ENCODE measurements at regions not wholly inside any gene's neighbourhood (a gene's known extent, or its start where the extent isn't known, plus 50 kb on each side); places are given as distances from the start of the nearest gene placed in this dataset.
"Not testable (repeated sequence)": the region's sequence is repeated elsewhere in the genome, so short reads cannot be mapped to it uniquely, and the experiment has no call there.

- H3K27me3 ChIP-seq (ENCODE audit: control insufficient read depth, insufficient read depth, low read length); H3K4me3 ChIP-seq (ENCODE audit: low read length); DNase-seq; H3K27ac ChIP-seq (ENCODE audit: low read length); H3K36me3 ChIP-seq (ENCODE audit: control insufficient read depth, insufficient read depth, low read length); H3K9me3 ChIP-seq (ENCODE audit: control insufficient read depth, low read depth, low read length); H3K4me1 ChIP-seq (ENCODE audit: control insufficient read depth, insufficient read depth, low read length): not testable (repeated sequence)
Measured at GRCh38 chr5:144994356-144994755, 823.7 kb downstream of the KCTD16 start.

- H3K27ac ChIP-seq (ENCODE audit: low read length), result no peak overlapping the region
- no peaks in the 10 kb centered on the region for H3K4me1 ChIP-seq (ENCODE audit: control insufficient read depth, insufficient read depth, low read length)
- DNase-seq, result no peak
- no peaks in the 10 kb centered on the region for H3K27me3 ChIP-seq (ENCODE audit: control insufficient read depth, insufficient read depth, low read length)
- H3K36me3 ChIP-seq (ENCODE audit: control insufficient read depth, insufficient read depth, low read length), result no peaks in the 10 kb centered on the region
- H3K4me3 ChIP-seq (ENCODE audit: low read length), result no peak overlapping the region
- H3K9me3 ChIP-seq (ENCODE audit: control insufficient read depth, low read depth, low read length), result no peaks in the 10 kb centered on the region
Measured at GRCh38 chr5:144983101-144983500, 812.4 kb downstream of the KCTD16 start.

GRCh38 chr5:144979516-144980264 is 809.0 kb downstream of the KCTD16 start:
- Histone ChIP-seq H3K4me1 (ENCODE audit: control insufficient read depth, insufficient read depth, low read length) (no peaks in the 10 kb centered on the region), H3K9me3 (ENCODE audit: control insufficient read depth, low read depth, low read length) (no peaks in the 10 kb centered on the region), H3K27ac (ENCODE audit: low read length) (no peak overlapping the region), H3K36me3 (ENCODE audit: control insufficient read depth, insufficient read depth, low read length) (no peaks in the 10 kb centered on the region), H3K27me3 (ENCODE audit: control insufficient read depth, insufficient read depth, low read length) (no peaks in the 10 kb centered on the region), H3K4me3 (ENCODE audit: low read length) (no peak overlapping the region)
- no CpG with 5 or more reads among the region's 2 CpGs for WGBS (ENCODE audit: insufficient coverage, low lambda C conversion rate)
- DNase-seq, result no peak

GRCh38 chr5:144972317-144972716 is 801.6 kb downstream of the KCTD16 start:
- H3K9me3 ChIP-seq (ENCODE audit: control insufficient read depth, low read depth, low read length), result no peaks in the 10 kb centered on the region
- no peak overlapping the region for H3K27ac ChIP-seq (ENCODE audit: low read length)
- H3K4me3 ChIP-seq (ENCODE audit: low read length), result no peak overlapping the region
- no peaks in the 10 kb centered on the region for H3K27me3 ChIP-seq (ENCODE audit: control insufficient read depth, insufficient read depth, low read length)
- no peak for DNase-seq
- no peaks in the 10 kb centered on the region for H3K36me3 ChIP-seq (ENCODE audit: control insufficient read depth, insufficient read depth, low read length)
- no peaks in the 10 kb centered on the region for H3K4me1 ChIP-seq (ENCODE audit: control insufficient read depth, insufficient read depth, low read length)
- WGBS (ENCODE audit: insufficient coverage, low lambda C conversion rate), result 83% methylated on average over 1 of the region's 3 CpGs

- no peaks in the 10 kb centered on the region for H3K4me1 ChIP-seq (ENCODE audit: control insufficient read depth, insufficient read depth, low read length)
- H3K4me3 ChIP-seq (ENCODE audit: low read length), result no peak overlapping the region
- no peak for DNase-seq
- no peaks in the 10 kb centered on the region for H3K36me3 ChIP-seq (ENCODE audit: control insufficient read depth, insufficient read depth, low read length)
- no peaks in the 10 kb centered on the region for H3K27me3 ChIP-seq (ENCODE audit: control insufficient read depth, insufficient read depth, low read length)
- H3K9me3 ChIP-seq (ENCODE audit: control insufficient read depth, low read depth, low read length), result no peaks in the 10 kb centered on the region
- whole genome bisulfite sequencing (ENCODE audit: insufficient coverage, low lambda C conversion rate), result 82% methylated on average over 2 of the region's 6 CpGs
- H3K27ac ChIP-seq (ENCODE audit: low read length), result no peak overlapping the region
Measured at GRCh38 chr5:144971108-144971850, 800.6 kb downstream of the KCTD16 start.

GRCh38 chr5:144960296-144960695 is 789.6 kb downstream of the KCTD16 start:
- Histone ChIP-seq H3K27ac (ENCODE audit: low read length) (no peak overlapping the region), H3K36me3 (ENCODE audit: control insufficient read depth, insufficient read depth, low read length) (no peaks in the 10 kb centered on the region), H3K27me3 (ENCODE audit: control insufficient read depth, insufficient read depth, low read length) (no peaks in the 10 kb centered on the region), H3K9me3 (ENCODE audit: control insufficient read depth, low read depth, low read length) (no peaks in the 10 kb centered on the region), H3K4me1 (ENCODE audit: control insufficient read depth, insufficient read depth, low read length) (no peaks in the 10 kb centered on the region), H3K4me3 (ENCODE audit: low read length) (no peak overlapping the region)
- DNase-seq, result no peak

- Histone ChIP-seq H3K36me3 (ENCODE audit: control insufficient read depth, insufficient read depth, low read length) (no peaks in the 10 kb centered on the region), H3K27ac (ENCODE audit: low read length) (no peak overlapping the region), H3K4me3 (ENCODE audit: low read length) (no peak overlapping the region), H3K27me3 (ENCODE audit: control insufficient read depth, insufficient read depth, low read length) (no peaks in the 10 kb centered on the region), H3K9me3 (ENCODE audit: control insufficient read depth, low read depth, low read length) (no peaks in the 10 kb centered on the region), H3K4me1 (ENCODE audit: control insufficient read depth, insufficient read depth, low read length) (no peaks in the 10 kb centered on the region)
- DNase-seq, result no peak
- WGBS (ENCODE audit: insufficient coverage, low lambda C conversion rate), result 80% methylated on average over 1 of the region's 1 CpG
Measured at GRCh38 chr5:144958002-144958401, 787.3 kb downstream of the KCTD16 start.

GRCh38 chr5:144950996-144951395 is 780.3 kb downstream of the KCTD16 start:
- DNase-seq, result no peak
- H3K9me3 ChIP-seq (ENCODE audit: control insufficient read depth, low read depth, low read length), result no peaks in the 10 kb centered on the region
- H3K27me3 ChIP-seq (ENCODE audit: control insufficient read depth, insufficient read depth, low read length), result no peaks in the 10 kb centered on the region
- no CpG with 5 or more reads among the region's 2 CpGs for WGBS (ENCODE audit: insufficient coverage, low lambda C conversion rate)
- H3K27ac ChIP-seq (ENCODE audit: low read length), result no peak overlapping the region
- no peaks in the 10 kb centered on the region for H3K36me3 ChIP-seq (ENCODE audit: control insufficient read depth, insufficient read depth, low read length)
- H3K4me3 ChIP-seq (ENCODE audit: low read length), result no peak overlapping the region
- H3K4me1 ChIP-seq (ENCODE audit: control insufficient read depth, insufficient read depth, low read length), result no peaks in the 10 kb centered on the region

- no peaks in the 10 kb centered on the region for H3K9me3 ChIP-seq (ENCODE audit: control insufficient read depth, low read depth, low read length)
- no peak overlapping the region for H3K27ac ChIP-seq (ENCODE audit: low read length)
- H3K4me3 ChIP-seq (ENCODE audit: low read length), result no peak overlapping the region
- no peaks in the 10 kb centered on the region for H3K36me3 ChIP-seq (ENCODE audit: control insufficient read depth, insufficient read depth, low read length)
- H3K27me3 ChIP-seq (ENCODE audit: control insufficient read depth, insufficient read depth, low read length), result no peaks in the 10 kb centered on the region
- 93% methylated on average over 2 of the region's 2 CpGs for WGBS (ENCODE audit: insufficient coverage, low lambda C conversion rate)
- no peak for DNase-seq
- no peaks in the 10 kb centered on the region for H3K4me1 ChIP-seq (ENCODE audit: control insufficient read depth, insufficient read depth, low read length)
Measured at GRCh38 chr5:144947023-144947422, 776.4 kb downstream of the KCTD16 start.

- no peak for DNase-seq
- H3K27ac ChIP-seq (ENCODE audit: low read length), result no peak overlapping the region
- H3K9me3 ChIP-seq (ENCODE audit: control insufficient read depth, low read depth, low read length), result no peaks in the 10 kb centered on the region
- H3K36me3 ChIP-seq (ENCODE audit: control insufficient read depth, insufficient read depth, low read length), result no peaks in the 10 kb centered on the region
- no peak overlapping the region for H3K4me3 ChIP-seq (ENCODE audit: low read length)
- H3K4me1 ChIP-seq (ENCODE audit: control insufficient read depth, insufficient read depth, low read length), result no peaks in the 10 kb centered on the region
- no peaks in the 10 kb centered on the region for H3K27me3 ChIP-seq (ENCODE audit: control insufficient read depth, insufficient read depth, low read length)
- WGBS (ENCODE audit: insufficient coverage, low lambda C conversion rate), result no CpG with 5 or more reads among the region's 2 CpGs
Measured at GRCh38 chr5:144945503-144945902, 774.8 kb downstream of the KCTD16 start.

GRCh38 chr5:144944936-144945335 is 774.3 kb downstream of the KCTD16 start:
- no peak for DNase-seq
- H3K27me3 ChIP-seq (ENCODE audit: control insufficient read depth, insufficient read depth, low read length), result no peaks in the 10 kb centered on the region
- no peaks in the 10 kb centered on the region for H3K4me1 ChIP-seq (ENCODE audit: control insufficient read depth, insufficient read depth, low read length)
- no peak overlapping the region for H3K4me3 ChIP-seq (ENCODE audit: low read length)
- H3K36me3 ChIP-seq (ENCODE audit: control insufficient read depth, insufficient read depth, low read length), result no peaks in the 10 kb centered on the region
- H3K27ac ChIP-seq (ENCODE audit: low read length), result no peak overlapping the region
- WGBS (ENCODE audit: insufficient coverage, low lambda C conversion rate), result no CpG with 5 or more reads among the region's 4 CpGs
- H3K9me3 ChIP-seq (ENCODE audit: control insufficient read depth, low read depth, low read length), result no peaks in the 10 kb centered on the region
